ENCODE measurements at regions not wholly inside any gene's neighbourhood (a gene's known extent, or its start where the extent isn't known, plus 50 kb on each side); places are given as distances from the start of the nearest gene placed in this dataset.

DNA sequence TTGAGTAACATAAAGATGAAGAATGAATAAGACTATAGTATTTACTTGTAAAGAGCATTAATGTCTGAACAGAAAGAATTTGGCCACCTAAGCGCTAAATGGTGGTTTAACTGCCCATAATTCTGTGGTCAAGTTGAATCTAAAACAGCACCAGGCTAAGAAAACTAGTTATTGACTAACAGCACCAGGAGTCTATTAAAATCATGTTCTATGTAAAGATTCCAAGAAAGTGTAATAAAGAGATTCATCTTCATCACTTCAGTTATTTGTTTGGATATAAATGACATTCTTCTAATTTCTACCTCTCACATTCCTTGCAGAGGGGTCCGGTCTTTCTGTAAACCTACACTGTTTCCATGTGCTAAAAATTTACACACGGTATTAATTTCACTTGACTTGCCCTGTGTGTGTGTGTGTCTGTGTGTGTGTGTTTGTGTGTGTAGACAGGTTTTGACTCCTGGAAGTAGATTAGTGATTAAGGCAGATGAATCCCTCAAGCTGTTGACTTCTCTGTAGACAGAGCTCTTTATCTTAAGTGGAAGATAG is 84.4 kb downstream of the KLF6 start:
- TF ChIP-seq, protein P1, sequence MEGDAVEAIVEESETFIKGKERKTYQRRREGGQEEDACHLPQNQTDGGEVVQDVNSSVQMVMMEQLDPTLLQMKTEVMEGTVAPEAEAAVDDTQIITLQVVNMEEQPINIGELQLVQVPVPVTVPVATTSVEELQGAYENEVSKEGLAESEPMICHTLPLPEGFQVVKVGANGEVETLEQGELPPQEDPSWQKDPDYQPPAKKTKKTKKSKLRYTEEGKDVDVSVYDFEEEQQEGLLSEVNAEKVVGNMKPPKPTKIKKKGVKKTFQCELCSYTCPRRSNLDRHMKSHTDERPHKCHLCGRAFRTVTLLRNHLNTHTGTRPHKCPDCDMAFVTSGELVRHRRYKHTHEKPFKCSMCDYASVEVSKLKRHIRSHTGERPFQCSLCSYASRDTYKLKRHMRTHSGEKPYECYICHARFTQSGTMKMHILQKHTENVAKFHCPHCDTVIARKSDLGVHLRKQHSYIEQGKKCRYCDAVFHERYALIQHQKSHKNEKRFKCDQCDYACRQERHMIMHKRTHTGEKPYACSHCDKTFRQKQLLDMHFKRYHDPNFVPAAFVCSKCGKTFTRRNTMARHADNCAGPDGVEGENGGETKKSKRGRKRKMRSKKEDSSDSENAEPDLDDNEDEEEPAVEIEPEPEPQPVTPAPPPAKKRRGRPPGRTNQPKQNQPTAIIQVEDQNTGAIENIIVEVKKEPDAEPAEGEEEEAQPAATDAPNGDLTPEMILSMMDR (IDR thresholded peaks at IDR 0.05), result no peak
- no peak for TF ChIP-seq POLR2A (IDR thresholded peaks at IDR 0.05)
